ENCODE measurements at regions not wholly inside any gene's neighbourhood (a gene's known extent, or its start where the extent isn't known, plus 50 kb on each side); places are given as distances from the start of the nearest gene placed in this dataset.

DNA sequence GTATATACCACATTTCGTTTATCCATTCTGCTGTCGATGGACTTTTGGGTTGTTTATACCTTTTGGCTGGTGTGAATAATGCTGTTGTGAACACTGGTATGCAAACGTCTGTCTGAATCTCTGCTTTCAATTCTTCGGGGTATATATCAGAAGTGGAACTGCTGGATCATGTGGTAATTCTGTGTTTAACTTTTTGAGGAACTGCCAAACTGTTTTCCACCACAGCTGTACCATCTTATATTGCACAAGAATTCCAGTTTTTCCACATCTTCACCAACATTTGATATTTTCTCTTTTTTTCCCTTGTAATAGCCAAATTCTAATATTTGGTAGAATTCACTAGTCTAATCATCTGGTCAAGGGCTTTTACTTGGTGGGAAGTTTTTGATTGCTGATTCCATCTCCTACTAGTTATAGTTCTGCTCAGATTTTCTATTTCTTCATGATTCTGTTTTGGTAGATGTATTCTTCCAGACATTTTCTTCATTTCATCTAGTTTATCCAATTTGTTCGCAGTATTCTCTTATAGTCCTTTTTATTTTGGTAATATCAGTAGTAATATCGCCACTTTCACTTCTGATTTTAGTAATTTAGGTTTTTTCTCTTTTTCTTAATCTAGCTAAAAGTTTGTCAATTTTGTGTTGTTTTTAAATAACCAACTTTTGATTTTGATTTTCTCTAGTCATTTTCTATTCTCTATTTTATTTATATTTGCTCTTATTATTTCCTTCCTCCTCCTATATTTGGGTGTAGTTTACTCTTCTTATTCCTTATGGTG, 271.2 kb downstream of the ZEB1 start (continued):
- TF ChIP-seq HOXA7 (CRISPR knock-in tag; IDR thresholded peaks at IDR 0.05; ENCODE audit: borderline replicate concordance) (no peak), PRDM1 (tag by site-specific recombination; IDR thresholded peaks at IDR 0.05) (no peak), ZFP69B (tag by site-specific recombination; IDR thresholded peaks at IDR 0.05) (no peak), ZNF626 (tag by site-specific recombination; IDR thresholded peaks at IDR 0.05) (no peak), ZNF221 (tag by site-specific recombination; IDR thresholded peaks at IDR 0.05; ENCODE audit: borderline replicate concordance) (no peak), ZNF623 (tag by site-specific recombination; IDR thresholded peaks at IDR 0.05) (no peak), ZXDB (tag by site-specific recombination; IDR thresholded peaks at IDR 0.05) (no peak), OSR2 (tag by site-specific recombination; IDR thresholded peaks at IDR 0.05) (no peak), ZNF202 (tag by site-specific recombination; IDR thresholded peaks at IDR 0.05; ENCODE audit: borderline replicate concordance) (no peak), ZNF426 (tag by site-specific recombination; IDR thresholded peaks at IDR 0.05) (no peak)
- TF ChIP-seq, protein P1, sequence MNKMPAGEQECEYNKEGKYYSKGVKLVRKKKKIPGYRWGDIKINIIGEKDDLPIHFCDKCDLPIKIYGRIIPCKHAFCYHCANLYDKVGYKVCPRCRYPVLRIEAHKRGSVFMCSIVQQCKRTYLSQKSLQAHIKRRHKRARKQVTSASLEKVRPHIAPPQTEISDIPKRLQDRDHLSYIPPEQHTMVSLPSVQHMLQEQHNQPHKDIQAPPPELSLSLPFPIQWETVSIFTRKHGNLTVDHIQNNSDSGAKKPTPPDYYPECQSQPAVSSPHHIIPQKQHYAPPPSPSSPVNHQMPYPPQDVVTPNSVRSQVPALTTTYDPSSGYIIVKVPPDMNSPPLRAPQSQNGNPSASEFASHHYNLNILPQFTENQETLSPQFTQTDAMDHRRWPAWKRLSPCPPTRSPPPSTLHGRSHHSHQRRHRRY (tag by site-specific recombination; IDR thresholded peaks at IDR 0.05): no peak
- TF ChIP-seq, protein P2, sequence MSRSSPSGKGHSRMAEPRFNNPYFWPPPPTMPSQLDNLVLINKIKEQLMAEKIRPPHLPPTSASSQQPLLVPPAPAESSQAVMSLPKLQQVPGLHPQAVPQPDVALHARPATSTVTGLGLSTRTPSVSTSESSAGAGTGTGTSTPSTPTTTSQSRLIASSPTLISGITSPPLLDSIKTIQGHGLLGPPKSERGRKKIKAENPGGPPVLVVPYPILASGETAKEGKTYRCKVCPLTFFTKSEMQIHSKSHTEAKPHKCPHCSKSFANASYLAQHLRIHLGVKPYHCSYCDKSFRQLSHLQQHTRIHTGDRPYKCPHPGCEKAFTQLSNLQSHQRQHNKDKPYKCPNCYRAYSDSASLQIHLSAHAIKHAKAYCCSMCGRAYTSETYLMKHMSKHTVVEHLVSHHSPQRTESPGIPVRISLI (tag by site-specific recombination; IDR thresholded peaks at IDR 0.05): no peak

DNA sequence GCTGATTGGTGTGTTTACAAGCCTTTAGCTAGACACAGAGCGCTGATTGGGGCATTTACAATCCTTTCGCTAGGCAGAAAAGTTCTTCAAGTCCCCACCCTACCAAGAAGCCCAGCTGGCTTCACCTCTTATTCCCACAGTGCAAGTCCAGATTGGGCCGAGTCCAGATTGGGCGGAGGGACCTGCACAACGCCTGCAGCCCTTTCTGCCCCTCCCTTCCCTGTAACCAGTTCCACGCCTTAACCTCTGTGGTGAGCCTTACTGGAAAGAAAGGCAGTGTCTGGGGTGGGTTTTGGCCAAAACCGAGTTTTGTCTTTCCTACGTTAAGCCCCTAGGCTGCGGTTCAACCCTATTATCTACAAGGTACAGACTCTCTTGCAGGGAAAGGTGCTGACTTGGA, 268.7 kb downstream of the ZEB1 start:
- Histone ChIP-seq H3K27ac (ENCODE audit: extremely low read depth, low read depth, low read length) (no peak overlapping the region), H3K4me1 (ENCODE audit: control insufficient read depth, insufficient read depth, low read length) (peaks cover 5% of the 10 kb centered on the region), H3K9me3 (ENCODE audit: control insufficient read depth, insufficient read depth, low read depth, low read length) (no peaks in the 10 kb centered on the region), H3K4me3 (ENCODE audit: low read depth, low read length) (no peak overlapping the region), H3K36me3 (ENCODE audit: control insufficient read depth in 2 of 2, insufficient read depth in 1 of 2, low read length in 2 of 2) (no peaks in the 10 kb centered on the region)
- ChIA-PET POLR2A (no interaction called here), CTCF (no interaction called here)
- TF ChIP-seq ZNF571 (tag by site-specific recombination; IDR thresholded peaks at IDR 0.05): no peak
- TF ChIP-seq ZNF114 (tag by site-specific recombination; IDR thresholded peaks at IDR 0.05): no peak
- TF ChIP-seq, protein P3, sequence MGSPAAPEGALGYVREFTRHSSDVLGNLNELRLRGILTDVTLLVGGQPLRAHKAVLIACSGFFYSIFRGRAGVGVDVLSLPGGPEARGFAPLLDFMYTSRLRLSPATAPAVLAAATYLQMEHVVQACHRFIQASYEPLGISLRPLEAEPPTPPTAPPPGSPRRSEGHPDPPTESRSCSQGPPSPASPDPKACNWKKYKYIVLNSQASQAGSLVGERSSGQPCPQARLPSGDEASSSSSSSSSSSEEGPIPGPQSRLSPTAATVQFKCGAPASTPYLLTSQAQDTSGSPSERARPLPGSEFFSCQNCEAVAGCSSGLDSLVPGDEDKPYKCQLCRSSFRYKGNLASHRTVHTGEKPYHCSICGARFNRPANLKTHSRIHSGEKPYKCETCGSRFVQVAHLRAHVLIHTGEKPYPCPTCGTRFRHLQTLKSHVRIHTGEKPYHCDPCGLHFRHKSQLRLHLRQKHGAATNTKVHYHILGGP (tag by site-specific recombination; IDR thresholded peaks at IDR 0.05): no peak
- TF ChIP-seq MEIS1 (CRISPR knock-in tag; IDR thresholded peaks at IDR 0.05; ENCODE audit: borderline replicate concordance): no peak
- no peak for TF ChIP-seq ZNF677 (tag by site-specific recombination; IDR thresholded peaks at IDR 0.05)
- no peak for TF ChIP-seq EGR2 (tag by site-specific recombination; IDR thresholded peaks at IDR 0.05; ENCODE audit: low read depth)
- TF ChIP-seq ZNF777 (tag by site-specific recombination; IDR thresholded peaks at IDR 0.05; ENCODE audit: borderline replicate concordance): no peak
- TF ChIP-seq, protein P4, sequence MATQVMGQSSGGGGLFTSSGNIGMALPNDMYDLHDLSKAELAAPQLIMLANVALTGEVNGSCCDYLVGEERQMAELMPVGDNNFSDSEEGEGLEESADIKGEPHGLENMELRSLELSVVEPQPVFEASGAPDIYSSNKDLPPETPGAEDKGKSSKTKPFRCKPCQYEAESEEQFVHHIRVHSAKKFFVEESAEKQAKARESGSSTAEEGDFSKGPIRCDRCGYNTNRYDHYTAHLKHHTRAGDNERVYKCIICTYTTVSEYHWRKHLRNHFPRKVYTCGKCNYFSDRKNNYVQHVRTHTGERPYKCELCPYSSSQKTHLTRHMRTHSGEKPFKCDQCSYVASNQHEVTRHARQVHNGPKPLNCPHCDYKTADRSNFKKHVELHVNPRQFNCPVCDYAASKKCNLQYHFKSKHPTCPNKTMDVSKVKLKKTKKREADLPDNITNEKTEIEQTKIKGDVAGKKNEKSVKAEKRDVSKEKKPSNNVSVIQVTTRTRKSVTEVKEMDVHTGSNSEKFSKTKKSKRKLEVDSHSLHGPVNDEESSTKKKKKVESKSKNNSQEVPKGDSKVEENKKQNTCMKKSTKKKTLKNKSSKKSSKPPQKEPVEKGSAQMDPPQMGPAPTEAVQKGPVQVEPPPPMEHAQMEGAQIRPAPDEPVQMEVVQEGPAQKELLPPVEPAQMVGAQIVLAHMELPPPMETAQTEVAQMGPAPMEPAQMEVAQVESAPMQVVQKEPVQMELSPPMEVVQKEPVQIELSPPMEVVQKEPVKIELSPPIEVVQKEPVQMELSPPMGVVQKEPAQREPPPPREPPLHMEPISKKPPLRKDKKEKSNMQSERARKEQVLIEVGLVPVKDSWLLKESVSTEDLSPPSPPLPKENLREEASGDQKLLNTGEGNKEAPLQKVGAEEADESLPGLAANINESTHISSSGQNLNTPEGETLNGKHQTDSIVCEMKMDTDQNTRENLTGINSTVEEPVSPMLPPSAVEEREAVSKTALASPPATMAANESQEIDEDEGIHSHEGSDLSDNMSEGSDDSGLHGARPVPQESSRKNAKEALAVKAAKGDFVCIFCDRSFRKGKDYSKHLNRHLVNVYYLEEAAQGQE (tag by site-specific recombination; IDR thresholded peaks at IDR 0.05): no peak
- TF ChIP-seq ZNF514 (tag by site-specific recombination; IDR thresholded peaks at IDR 0.05): no peak
- TF ChIP-seq ZNF664 (tag by site-specific recombination; IDR thresholded peaks at IDR 0.05): no peak
- TF ChIP-seq, protein P5, sequence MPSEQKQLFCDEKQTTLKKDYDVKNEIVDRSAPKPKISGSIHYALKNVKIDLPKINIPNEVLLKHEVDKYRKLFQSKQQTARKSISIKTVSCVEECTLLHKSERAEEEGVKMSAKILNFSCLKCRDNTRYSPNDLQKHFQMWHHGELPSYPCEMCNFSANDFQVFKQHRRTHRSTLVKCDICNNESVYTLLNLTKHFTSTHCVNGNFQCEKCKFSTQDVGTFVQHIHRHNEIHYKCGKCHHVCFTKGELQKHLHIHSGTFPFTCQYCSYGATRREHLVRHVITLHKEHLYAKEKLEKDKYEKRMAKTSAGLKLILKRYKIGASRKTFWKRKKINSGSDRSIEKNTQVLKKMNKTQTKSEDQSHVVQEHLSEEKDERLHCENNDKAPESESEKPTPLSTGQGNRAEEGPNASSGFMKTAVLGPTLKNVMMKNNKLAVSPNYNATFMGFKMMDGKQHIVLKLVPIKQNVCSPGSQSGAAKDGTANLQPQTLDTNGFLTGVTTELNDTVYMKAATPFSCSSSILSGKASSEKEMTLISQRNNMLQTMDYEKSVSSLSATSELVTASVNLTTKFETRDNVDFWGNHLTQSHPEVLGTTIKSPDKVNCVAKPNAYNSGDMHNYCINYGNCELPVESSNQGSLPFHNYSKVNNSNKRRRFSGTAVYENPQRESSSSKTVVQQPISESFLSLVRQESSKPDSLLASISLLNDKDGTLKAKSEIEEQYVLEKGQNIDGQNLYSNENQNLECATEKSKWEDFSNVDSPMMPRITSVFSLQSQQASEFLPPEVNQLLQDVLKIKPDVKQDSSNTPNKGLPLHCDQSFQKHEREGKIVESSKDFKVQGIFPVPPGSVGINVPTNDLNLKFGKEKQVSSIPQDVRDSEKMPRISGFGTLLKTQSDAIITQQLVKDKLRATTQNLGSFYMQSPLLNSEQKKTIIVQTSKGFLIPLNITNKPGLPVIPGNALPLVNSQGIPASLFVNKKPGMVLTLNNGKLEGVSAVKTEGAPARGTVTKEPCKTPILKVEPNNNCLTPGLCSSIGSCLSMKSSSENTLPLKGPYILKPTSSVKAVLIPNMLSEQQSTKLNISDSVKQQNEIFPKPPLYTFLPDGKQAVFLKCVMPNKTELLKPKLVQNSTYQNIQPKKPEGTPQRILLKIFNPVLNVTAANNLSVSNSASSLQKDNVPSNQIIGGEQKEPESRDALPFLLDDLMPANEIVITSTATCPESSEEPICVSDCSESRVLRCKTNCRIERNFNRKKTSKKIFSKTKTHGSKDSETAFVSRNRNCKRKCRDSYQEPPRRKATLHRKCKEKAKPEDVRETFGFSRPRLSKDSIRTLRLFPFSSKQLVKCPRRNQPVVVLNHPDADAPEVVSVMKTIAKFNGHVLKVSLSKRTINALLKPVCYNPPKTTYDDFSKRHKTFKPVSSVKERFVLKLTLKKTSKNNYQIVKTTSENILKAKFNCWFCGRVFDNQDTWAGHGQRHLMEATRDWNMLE (tag by site-specific recombination; conservative IDR thresholded peaks at IDR 0.05; ENCODE audit: low read depth): no peak
- TF ChIP-seq, protein P6, sequence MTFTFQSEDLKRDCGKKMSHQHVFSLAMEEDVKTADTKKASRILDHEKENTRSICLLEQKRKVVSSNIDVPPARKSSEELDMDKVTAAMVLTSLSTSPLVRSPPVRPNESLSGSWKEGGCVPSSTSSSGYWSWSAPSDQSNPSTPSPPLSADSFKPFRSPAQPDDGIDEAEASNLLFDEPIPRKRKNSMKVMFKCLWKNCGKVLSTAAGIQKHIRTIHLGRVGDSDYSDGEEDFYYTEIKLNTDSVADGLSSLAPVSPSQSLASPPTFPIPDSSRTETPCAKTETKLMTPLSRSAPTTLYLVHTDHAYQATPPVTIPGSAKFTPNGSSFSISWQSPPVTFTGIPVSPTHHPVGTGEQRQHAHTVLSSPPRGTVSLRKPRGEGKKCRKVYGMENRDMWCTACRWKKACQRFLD (tag by site-specific recombination; IDR thresholded peaks at IDR 0.05): no peak

All from HEK293 (cell line).